PC-9 (cell line): ENCODE measurements at regions not wholly inside any gene's neighbourhood (a gene's known extent, or its start where the extent isn't known, plus 50 kb on each side); places are given as distances from the start of the nearest gene placed in this dataset.

Experiments used
- EZH2 ChIP-seq: fragments of 200-600 bp; sonication (generic); IDR thresholded peaks from 2 replicates; pipeline ENCODE4 v1.8.0; 2017; ENCODE audit warnings: antibody characterized with exemption, low read depth
- TF ChIP-seq, protein P1 (sequence below): fragments of 200-600 bp; sonication (generic); conservative IDR thresholded peaks from 2 replicates; pipeline ENCODE4 v1.6.1; 2017; ENCODE audit warnings: mixed run types, antibody characterized with exemption, mild to moderate bottlenecking, moderate library complexity

DNA sequence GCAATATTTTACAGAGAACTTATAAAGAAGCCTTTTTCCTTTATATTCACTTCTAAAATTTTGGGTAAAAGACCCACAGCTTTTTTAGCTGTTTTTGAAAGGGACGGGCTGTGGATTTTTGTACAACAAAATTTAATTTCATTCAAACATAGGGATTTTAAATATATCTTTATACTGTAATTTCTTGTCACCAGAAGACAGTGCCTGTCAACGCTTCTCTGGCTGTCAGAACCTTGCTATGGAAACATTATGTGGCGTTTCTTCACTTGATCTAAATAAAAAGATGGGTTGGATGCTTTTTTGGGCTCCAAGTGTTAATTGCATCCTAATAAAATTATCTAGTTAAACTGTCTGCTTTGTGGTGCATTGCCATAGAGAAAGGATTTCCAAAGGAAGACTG, 635.6 kb upstream of the ALCAM start:
- TF ChIP-seq, protein P1, sequence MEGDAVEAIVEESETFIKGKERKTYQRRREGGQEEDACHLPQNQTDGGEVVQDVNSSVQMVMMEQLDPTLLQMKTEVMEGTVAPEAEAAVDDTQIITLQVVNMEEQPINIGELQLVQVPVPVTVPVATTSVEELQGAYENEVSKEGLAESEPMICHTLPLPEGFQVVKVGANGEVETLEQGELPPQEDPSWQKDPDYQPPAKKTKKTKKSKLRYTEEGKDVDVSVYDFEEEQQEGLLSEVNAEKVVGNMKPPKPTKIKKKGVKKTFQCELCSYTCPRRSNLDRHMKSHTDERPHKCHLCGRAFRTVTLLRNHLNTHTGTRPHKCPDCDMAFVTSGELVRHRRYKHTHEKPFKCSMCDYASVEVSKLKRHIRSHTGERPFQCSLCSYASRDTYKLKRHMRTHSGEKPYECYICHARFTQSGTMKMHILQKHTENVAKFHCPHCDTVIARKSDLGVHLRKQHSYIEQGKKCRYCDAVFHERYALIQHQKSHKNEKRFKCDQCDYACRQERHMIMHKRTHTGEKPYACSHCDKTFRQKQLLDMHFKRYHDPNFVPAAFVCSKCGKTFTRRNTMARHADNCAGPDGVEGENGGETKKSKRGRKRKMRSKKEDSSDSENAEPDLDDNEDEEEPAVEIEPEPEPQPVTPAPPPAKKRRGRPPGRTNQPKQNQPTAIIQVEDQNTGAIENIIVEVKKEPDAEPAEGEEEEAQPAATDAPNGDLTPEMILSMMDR, result no peak
- TF ChIP-seq EZH2, result no peak
